Common myeloid progenitor, CD34-positive (primary cell): ENCODE measurements at regions not wholly inside any gene's neighbourhood (a gene's known extent, or its start where the extent isn't known, plus 50 kb on each side); places are given as distances from the start of the nearest gene placed in this dataset.

ENCODE experiments used
- CTCF ChIA-PET: fragments of 350-600 bp; sonication (Branson Sonifier 250); formaldehyde crosslinking; loops from one replicate; lab custom pipeline; 2021; ENCODE audit warnings: antibody characterized with exemption; lab: Charles Lee
- POLR2A ChIA-PET: fragments of 350-600 bp; sonication (Branson Sonifier 250); formaldehyde crosslinking; loops from one replicate; lab custom pipeline; 2021; ENCODE audit warnings: antibody characterized with exemption; lab: Charles Lee
- DNase-seq, 3 donors: peaks; one replicate each; pipeline versions ENCODE4 v3.0.0 to v3.0.0-alpha.2; 2013
- H3K27ac ChIP-seq, 2 experiments: 1 replicate in 1 of 2; 2 replicates in 1 of 2; pipeline ENCODE4 v1.7.0; 2013; ENCODE audit warnings: inconsistent platforms in 2 of 2, low read length in 2 of 2, mild to moderate bottlenecking in 2 of 2, low read depth in 1 of 2, moderate library complexity in 1 of 2; ENCODE audit not compliant: severe bottlenecking in 2 of 2, insufficient read depth in 1 of 2, poor library complexity in 1 of 2
- H3K27me3 ChIP-seq, 5 experiments: replicated peaks in 2 of 5; 1 replicate in 3 of 5; 2 replicates in 2 of 5; pipeline versions ENCODE4 v1.6.1 to v1.7.0; 2013; ENCODE audit warnings: low read length in 4 of 5, mild to moderate bottlenecking in 2 of 5, moderate library complexity in 2 of 5, inconsistent platforms in 1 of 5; ENCODE audit not compliant: insufficient read depth in 5 of 5, control insufficient read depth in 4 of 5
- H3K36me3 ChIP-seq, 4 experiments: 1 replicate in 2 of 4; 2 replicates in 2 of 4; pipeline versions ENCODE4 v1.6.1 to v1.7.0; 2013; ENCODE audit warnings: low read length in 3 of 4, control low read depth in 1 of 4, mild to moderate bottlenecking in 1 of 4; ENCODE audit not compliant: control insufficient read depth in 4 of 4, insufficient read depth in 4 of 4
- H3K4me1 ChIP-seq, 4 experiments: 1 replicate in 3 of 4; 2 replicates in 1 of 4; pipeline versions ENCODE4 v1.6.1 to v1.7.1; 2013; ENCODE audit warnings: low read length in 3 of 4, mild to moderate bottlenecking in 3 of 4, control low read depth in 1 of 4, inconsistent platforms in 1 of 4, moderate library complexity in 1 of 4; ENCODE audit not compliant: control insufficient read depth in 4 of 4, insufficient read depth in 4 of 4; ENCODE audit errors: control extremely low read depth in 1 of 4
- H3K4me3 ChIP-seq, 7 experiments: 1 replicate in 4 of 7; 2 replicates in 3 of 7; pipeline versions ENCODE4 v1.5.1 to v1.7.0; 2013; ENCODE audit warnings: mild to moderate bottlenecking in 7 of 7, low read length in 6 of 7, moderate library complexity in 6 of 7, inconsistent platforms in 2 of 7, low read depth in 2 of 7, control low read depth in 1 of 7; ENCODE audit not compliant: insufficient read depth in 4 of 7, control insufficient read depth in 1 of 7; ENCODE audit errors: extremely low read depth in 1 of 7
- H3K9me3 ChIP-seq, 5 experiments: 1 replicate in 4 of 5; 2 replicates in 1 of 5; pipeline versions ENCODE4 v1.6.1 to v1.7.1; 2013; ENCODE audit warnings: low read length in 4 of 5, mild to moderate bottlenecking in 2 of 5, inconsistent platforms in 1 of 5, low read depth in 1 of 5, moderate library complexity in 1 of 5; ENCODE audit not compliant: control insufficient read depth in 4 of 5, insufficient read depth in 2 of 5; ENCODE audit errors: control extremely low read depth in 1 of 5
- WGBS: methylation state at CpG from one replicate; pipeline ENCODE4 v1.1.5; 2013; ENCODE audit not compliant: insufficient coverage; 5-methylcytosine and 5-hydroxymethylcytosine counted together

GRCh38 chr3:99163314-99163713 lies 261.8 kb upstream of the DCBLD2 start:
- H3K27ac ChIP-seq, result no peak overlapping the region
- H3K9me3 ChIP-seq, result peaks cover 3 to 19% (median 7%) of the 10 kb centered on the region in 5 experiments
- no peak overlapping the region for H3K4me3 ChIP-seq
- ChIA-PET CTCF (interaction anchor here (0.8 to 2.3 kb wide), 2 partner anchors 9 to 10 kb away, joined by 3 to 13 read pairs; no protein-coding TSS in a partner anchor), POLR2A (no interaction called here)
- DNase-seq, result no peak
- WGBS, result 90% methylated on average over 2 of the region's 3 CpGs
- H3K36me3 ChIP-seq, result no peaks in the 10 kb centered on the region
- peaks cover 0 to 1% (median 0%) of the 10 kb centered on the region in 5 experiments for H3K27me3 ChIP-seq
- no peaks in the 10 kb centered on the region for H3K4me1 ChIP-seq

GRCh38 chr3:99159220-99159762 lies 257.8 kb upstream of the DCBLD2 start:
- H3K27ac ChIP-seq, result no peak overlapping the region
- H3K9me3 ChIP-seq, result peaks cover 1 to 22% (median 9%) of the 10 kb centered on the region in 5 experiments
- ChIA-PET CTCF (interaction anchor here (1.7 kb wide), 1 partner anchor 13 kb away, joined by 4 read pairs; no protein-coding TSS in a partner anchor), POLR2A (no interaction called here)
- H3K4me1 ChIP-seq, result no peaks in the 10 kb centered on the region
- no peak for DNase-seq
- H3K27me3 ChIP-seq, result peaks cover 0 to 1% (median 0%) of the 10 kb centered on the region in 5 experiments
- no peak overlapping the region for H3K4me3 ChIP-seq
- H3K36me3 ChIP-seq, result no peaks in the 10 kb centered on the region

GRCh38 chr3:99145031-99145430 lies 243.5 kb upstream of the DCBLD2 start:
- POLR2A ChIA-PET, result no interaction called here
- CTCF ChIA-PET, result no interaction called here
- no peak for DNase-seq

GRCh38 chr3:99143493-99143892 lies 242.0 kb upstream of the DCBLD2 start:
- POLR2A ChIA-PET, result no interaction called here
- WGBS, result no CpG with 5 or more reads among the region's 3 CpGs
- no peak for DNase-seq

More at GRCh38 chr3:99145031-99145430, 243.5 kb upstream of the DCBLD2 start:
- Histone ChIP-seq H3K27me3 (no peaks in the 10 kb centered on the region), H3K4me3 (no peak overlapping the region), H3K36me3 (no peaks in the 10 kb centered on the region), H3K4me1 (no peaks in the 10 kb centered on the region), H3K27ac (no peak overlapping the region), H3K9me3 (no peaks in the 10 kb centered on the region)
- WGBS, result 86% methylated on average over 1 of the region's 1 CpG

GRCh38 chr3:99134986-99135385 lies 233.5 kb upstream of the DCBLD2 start:
- no peak overlapping the region for H3K27ac ChIP-seq

More at GRCh38 chr3:99143493-99143892, 242.0 kb upstream of the DCBLD2 start:
- Histone ChIP-seq H3K36me3 (no peaks in the 10 kb centered on the region), H3K27ac (no peak overlapping the region), H3K9me3 (no peaks in the 10 kb centered on the region), H3K4me3 (no peak overlapping the region), H3K27me3 (no peaks in the 10 kb centered on the region), H3K4me1 (no peaks in the 10 kb centered on the region)
- CTCF ChIA-PET, result no interaction called here

GRCh38 chr3:99131876-99132275 lies 230.4 kb upstream of the DCBLD2 start:
- ChIA-PET CTCF (interaction anchor here (1.0 kb wide), 1 partner anchor 42 kb away, joined by 3 read pairs; no protein-coding TSS in a partner anchor), POLR2A (no interaction called here)
- H3K9me3 ChIP-seq, result no peaks in the 10 kb centered on the region
- no peaks in the 10 kb centered on the region for H3K4me1 ChIP-seq
- H3K4me3 ChIP-seq, result no peak overlapping the region
- no peak for DNase-seq
- no peaks in the 10 kb centered on the region for H3K36me3 ChIP-seq
- H3K27ac ChIP-seq, result no peak overlapping the region
- no peaks in the 10 kb centered on the region for H3K27me3 ChIP-seq

More at GRCh38 chr3:99134986-99135385, 233.5 kb upstream of the DCBLD2 start:
- ChIA-PET CTCF (no interaction called here), POLR2A (no interaction called here)
- DNase-seq, result no peak
- H3K4me3 ChIP-seq, result no peak overlapping the region
- H3K9me3 ChIP-seq, result no peaks in the 10 kb centered on the region
- H3K27me3 ChIP-seq, result no peaks in the 10 kb centered on the region
- no peaks in the 10 kb centered on the region for H3K4me1 ChIP-seq
- H3K36me3 ChIP-seq, result no peaks in the 10 kb centered on the region

GRCh38 chr3:99128725-99129505 lies 227.4 kb upstream of the DCBLD2 start:
- Histone ChIP-seq H3K4me1 (no peaks in the 10 kb centered on the region), H3K4me3 (no peak overlapping the region), H3K27me3 (no peaks in the 10 kb centered on the region), H3K27ac (no peak overlapping the region), H3K36me3 (no peaks in the 10 kb centered on the region), H3K9me3 (no peaks in the 10 kb centered on the region)
- ChIA-PET CTCF (interaction anchor here (0.8 kb wide), 1 partner anchor 46 kb away, joined by 3 read pairs; no protein-coding TSS in a partner anchor), POLR2A (no interaction called here)
- WGBS, result 92% methylated on average over 2 of the region's 4 CpGs
- DNase-seq, result no peak
